ENCODE measurements at regions not wholly inside any gene's neighbourhood (a gene's known extent, or its start where the extent isn't known, plus 50 kb on each side); places are given as distances from the start of the nearest gene placed in this dataset.
"Not testable (repeated sequence)": the region's sequence is repeated elsewhere in the genome, so short reads cannot be mapped to it uniquely, and the experiment has no call there.

DNA sequence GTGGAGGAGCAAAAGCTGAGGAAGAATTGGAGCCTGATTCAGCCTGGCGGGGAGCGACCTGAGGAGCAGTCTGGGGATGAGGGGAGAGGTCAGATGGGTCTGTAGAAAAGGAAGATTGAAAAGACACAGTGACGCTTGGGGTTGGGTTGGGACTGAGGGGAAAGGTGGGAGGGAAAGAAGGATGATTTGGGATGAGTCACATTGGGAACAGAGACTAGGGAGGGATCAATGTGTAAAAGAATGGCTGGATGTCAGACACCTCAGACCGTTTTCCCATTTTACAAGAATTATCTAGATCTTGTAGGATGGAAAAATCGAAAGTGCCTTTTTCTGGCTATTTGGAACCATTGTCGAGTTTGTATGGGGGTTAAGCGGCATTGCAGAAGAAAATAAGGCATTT, 1076.5 kb downstream of the DNAJB9 start:
- Mint-ChIP-seq H3K4me3 (no peak overlapping the region), H3K27me3 (no peaks in the 10 kb centered on the region), H3K27ac (no peak overlapping the region), H3K4me1 (ENCODE audit: low read depth) (no peaks in the 10 kb centered on the region), H3K9me3 (no peaks in the 10 kb centered on the region), H3K36me3 (ENCODE audit: low read depth) (no peaks in the 10 kb centered on the region)
- DNase-seq, result no peak

DNA sequence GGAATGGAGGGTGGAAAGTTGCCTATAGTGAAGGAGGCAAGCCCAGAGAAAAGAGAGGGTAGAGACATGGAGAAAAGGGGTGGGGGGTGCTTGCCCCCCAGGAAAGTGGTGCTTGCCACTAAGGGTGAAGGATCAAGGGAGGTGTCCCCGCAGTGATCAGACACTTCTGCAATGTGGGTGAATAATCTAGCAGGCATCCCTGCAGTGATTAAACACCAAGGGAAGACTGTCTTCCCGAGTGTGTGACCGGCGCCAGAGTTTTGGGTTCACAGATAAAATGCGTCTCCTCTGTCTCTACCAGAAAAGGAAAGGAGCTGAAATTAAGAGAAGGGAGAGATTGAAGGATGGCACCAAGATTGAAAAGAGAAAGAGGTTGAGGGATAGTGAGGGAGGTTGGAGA, 1076.9 kb downstream of the DNAJB9 start:
- H3K27me3 Mint-ChIP-seq; H3K4me1 Mint-ChIP-seq (ENCODE audit: low read depth); H3K9me3 Mint-ChIP-seq; H3K4me3 Mint-ChIP-seq; DNase-seq; H3K27ac Mint-ChIP-seq; H3K36me3 Mint-ChIP-seq (ENCODE audit: low read depth): not testable (repeated sequence)

DNA sequence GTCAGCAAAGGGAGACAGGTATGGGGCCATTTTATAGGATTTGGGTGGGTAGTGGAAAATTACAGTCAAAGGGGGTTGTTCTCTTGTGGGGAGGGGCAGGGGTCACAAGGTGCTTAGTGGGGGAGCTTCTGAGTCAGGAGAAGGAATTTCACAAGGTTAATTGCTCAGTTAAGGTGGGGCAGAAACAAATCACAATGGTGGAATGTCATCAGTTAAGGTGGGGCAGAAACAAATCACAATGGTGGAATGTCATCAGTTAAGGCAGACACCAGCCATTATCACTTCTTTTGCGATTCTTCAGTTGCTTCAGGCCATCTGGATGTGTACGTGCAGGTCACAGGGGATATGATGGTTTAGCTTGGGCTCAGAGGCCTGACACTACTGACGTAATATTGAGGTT, 1077.6 kb downstream of the DNAJB9 start:
- H3K9me3 Mint-ChIP-seq; H3K4me3 Mint-ChIP-seq; H3K36me3 Mint-ChIP-seq (ENCODE audit: low read depth); DNase-seq; H3K27ac Mint-ChIP-seq; H3K27me3 Mint-ChIP-seq; H3K4me1 Mint-ChIP-seq (ENCODE audit: low read depth): not testable (repeated sequence)

DNA sequence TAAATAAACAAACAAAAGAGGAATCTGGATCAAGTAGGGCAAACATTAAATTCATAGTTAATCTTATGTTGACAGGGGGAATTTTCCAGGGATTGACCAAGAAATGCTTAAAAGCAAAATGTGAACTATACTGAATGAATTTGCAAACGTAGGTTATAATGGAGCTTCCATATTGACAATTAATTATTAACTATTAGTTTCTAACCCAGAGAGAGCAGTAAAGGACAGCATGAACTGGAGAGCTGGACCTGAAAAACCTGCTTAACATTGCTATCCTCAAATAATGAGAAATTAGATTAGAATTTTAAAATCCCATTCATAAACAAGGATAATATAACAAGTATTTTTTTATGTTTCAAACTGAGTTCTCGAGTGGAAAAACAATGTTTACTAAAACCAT, 1089.6 kb downstream of the DNAJB9 start:
- Mint-ChIP-seq H3K4me3 (no peak overlapping the region), H3K36me3 (ENCODE audit: low read depth) (no peaks in the 10 kb centered on the region), H3K27ac (no peak overlapping the region), H3K27me3 (no peaks in the 10 kb centered on the region), H3K4me1 (ENCODE audit: low read depth) (no peaks in the 10 kb centered on the region), H3K9me3 (no peaks in the 10 kb centered on the region)
- no peak for DNase-seq

DNA sequence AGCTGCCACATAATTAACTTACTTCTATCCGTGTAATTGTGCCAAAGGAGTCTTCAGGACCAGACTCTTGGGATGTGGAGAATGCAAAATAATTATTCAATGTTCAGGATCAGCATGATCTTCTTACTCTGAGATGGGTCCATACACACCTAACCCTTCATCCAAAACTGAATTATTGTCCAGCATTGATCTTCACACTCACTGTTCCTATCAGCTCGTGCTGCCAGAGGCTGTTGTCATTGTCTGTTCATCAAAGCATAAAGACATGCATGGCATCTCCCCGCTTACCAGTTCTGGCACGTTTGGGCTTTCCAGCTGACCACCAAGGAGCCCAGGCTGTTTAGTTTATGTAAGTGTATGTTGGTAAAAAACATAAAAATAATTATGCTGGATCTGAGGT, 1090.7 kb downstream of the DNAJB9 start:
- Mint-ChIP-seq H3K4me1 (ENCODE audit: low read depth) (no peaks in the 10 kb centered on the region), H3K36me3 (ENCODE audit: low read depth) (no peaks in the 10 kb centered on the region), H3K9me3 (no peaks in the 10 kb centered on the region), H3K27ac (no peak overlapping the region), H3K27me3 (no peaks in the 10 kb centered on the region), H3K4me3 (no peak overlapping the region)
- DNase-seq, result no peak

DNA sequence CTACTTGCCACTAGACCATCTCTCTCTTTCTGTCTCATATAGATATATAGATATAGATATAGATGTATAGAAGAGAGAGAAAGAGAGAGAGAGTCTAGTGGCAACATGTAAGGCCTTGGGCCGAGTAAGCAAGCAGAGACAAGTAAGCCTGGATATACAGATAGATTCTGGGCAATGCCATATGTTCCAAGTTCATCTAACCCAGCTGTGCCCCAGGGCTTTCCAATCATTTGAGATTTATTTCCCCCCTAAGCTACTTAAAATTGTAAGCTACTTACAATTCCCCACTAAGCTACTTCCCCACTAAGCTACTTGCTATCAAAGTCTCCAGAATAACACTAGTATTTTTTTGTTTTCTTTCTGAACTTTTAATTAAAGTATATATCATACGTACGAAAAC, 1094.1 kb downstream of the DNAJB9 start:
- peaks cover 3% of the 10 kb centered on the region for H3K9me3 Mint-ChIP-seq
- DNase-seq, result no peak
- no peak overlapping the region for H3K4me3 Mint-ChIP-seq
- H3K27me3 Mint-ChIP-seq, result no peaks in the 10 kb centered on the region
- H3K27ac Mint-ChIP-seq, result no peak overlapping the region
- no peaks in the 10 kb centered on the region for H3K36me3 Mint-ChIP-seq (ENCODE audit: low read depth)
- no peaks in the 10 kb centered on the region for H3K4me1 Mint-ChIP-seq (ENCODE audit: low read depth)

DNA sequence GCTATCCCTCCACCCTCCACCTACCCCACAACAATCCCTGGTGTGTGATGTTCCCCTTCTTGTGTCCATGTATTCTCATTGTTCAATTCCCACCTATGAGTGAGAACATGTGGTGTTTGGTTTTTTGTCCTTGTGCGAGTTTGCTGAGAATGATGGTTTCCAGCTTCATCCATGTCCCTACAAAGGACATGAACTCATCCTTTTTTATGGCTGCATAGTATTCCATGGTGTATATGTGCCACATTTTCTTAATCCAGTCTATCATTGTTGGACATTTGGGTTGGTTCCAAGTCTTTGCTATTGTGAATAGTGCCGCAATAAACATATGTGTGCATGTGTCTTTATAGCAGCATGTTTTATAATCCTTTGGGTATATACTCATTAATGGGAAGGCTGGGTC, 1117.6 kb downstream of the DNAJB9 start:
- H3K27me3 Mint-ChIP-seq; H3K9me3 Mint-ChIP-seq; DNase-seq; H3K36me3 Mint-ChIP-seq (ENCODE audit: low read depth); H3K4me3 Mint-ChIP-seq; H3K4me1 Mint-ChIP-seq (ENCODE audit: low read depth); H3K27ac Mint-ChIP-seq: not testable (repeated sequence)

DNA sequence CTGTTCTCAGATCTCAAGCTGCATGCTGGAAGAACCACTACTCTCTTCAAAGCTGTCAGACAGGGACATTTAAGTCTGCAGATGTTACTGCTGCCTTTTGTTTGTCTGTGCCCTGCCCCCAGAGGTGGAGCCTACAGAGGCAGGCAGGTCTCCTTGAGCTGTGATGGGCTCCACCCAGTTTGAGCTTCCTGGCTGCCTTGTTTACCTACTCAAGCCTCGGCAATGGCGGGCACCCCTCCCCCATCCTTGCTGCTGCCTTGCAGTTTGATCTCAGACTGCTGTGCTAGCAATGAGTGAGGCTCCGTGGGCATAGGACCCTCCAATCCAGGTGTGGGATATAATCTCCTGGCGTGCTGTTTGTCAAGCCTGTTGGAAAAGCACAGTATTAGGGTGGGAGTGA, 1122.9 kb downstream of the DNAJB9 start:
- not testable (repeated sequence) for H3K4me3 Mint-ChIP-seq; H3K27me3 Mint-ChIP-seq; H3K36me3 Mint-ChIP-seq (ENCODE audit: low read depth); DNase-seq; H3K4me1 Mint-ChIP-seq (ENCODE audit: low read depth); H3K27ac Mint-ChIP-seq; H3K9me3 Mint-ChIP-seq

DNA sequence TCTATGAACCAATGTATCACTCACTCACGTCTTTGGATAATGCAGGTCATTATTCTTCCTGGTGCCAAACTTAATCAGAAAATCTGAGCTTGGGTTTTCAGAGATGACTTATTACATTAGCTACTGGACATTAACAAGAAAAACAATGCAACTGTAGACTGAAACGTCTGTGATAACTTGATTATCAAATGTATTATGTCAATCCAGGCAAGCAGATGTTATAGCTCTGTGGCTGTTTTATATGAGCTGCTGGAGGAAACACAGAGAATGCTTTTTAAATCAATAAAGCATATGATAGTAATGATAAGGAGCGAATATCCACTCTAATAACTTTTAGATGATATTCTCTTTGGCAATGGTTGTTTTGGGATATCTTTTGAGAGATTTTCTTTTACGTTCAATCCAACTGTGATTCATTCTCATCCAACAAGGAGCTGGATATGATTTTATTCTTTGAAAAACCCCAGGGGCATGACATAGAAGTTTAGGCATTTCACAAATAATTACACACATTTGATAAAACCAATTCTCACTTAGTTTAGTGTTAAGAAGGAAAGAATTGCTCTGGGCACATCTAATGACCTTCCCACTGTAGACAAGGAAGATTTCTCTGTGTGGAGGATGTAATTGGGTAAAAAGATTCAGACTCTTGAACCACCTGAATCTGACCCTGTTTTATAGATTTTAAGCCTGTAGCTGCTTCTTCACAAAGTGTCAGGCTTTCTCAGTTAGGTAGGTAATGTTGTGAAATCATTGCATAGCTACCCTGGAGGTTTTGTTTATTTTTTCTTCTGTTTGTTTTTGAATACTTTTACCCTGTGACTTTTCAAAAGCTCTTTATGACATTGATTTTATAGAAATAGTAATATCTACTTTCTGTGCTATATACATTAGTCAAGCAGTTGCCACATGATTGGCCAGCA, 1124.7 kb downstream of the DNAJB9 start:
- DNase-seq, result no peak
- Mint-ChIP-seq H3K27ac (no peak overlapping the region), H3K36me3 (ENCODE audit: low read depth) (no peaks in the 10 kb centered on the region), H3K4me3 (no peak overlapping the region), H3K27me3 (no peaks in the 10 kb centered on the region), H3K4me1 (ENCODE audit: low read depth) (no peaks in the 10 kb centered on the region), H3K9me3 (peaks cover 13% of the 10 kb centered on the region)

DNA sequence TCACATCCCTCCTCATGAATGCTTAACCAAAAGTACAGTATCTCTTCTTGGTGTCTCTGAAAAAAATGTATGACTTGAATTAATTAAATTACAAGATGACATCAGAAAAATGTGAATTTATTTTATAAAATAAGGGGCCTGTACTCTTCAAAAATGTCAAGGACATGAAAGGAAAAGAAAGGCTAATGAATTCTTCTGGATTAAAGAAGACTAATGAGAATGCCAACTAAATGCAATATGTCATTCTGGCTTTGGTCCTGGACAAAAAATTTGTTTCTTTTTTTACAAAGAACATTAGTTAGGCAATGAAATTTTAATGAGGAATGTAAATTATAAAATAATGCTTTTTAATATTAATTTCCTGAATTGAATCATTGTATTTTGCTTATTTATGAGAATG, 1125.7 kb downstream of the DNAJB9 start:
- no peaks in the 10 kb centered on the region for H3K27me3 Mint-ChIP-seq

DNA sequence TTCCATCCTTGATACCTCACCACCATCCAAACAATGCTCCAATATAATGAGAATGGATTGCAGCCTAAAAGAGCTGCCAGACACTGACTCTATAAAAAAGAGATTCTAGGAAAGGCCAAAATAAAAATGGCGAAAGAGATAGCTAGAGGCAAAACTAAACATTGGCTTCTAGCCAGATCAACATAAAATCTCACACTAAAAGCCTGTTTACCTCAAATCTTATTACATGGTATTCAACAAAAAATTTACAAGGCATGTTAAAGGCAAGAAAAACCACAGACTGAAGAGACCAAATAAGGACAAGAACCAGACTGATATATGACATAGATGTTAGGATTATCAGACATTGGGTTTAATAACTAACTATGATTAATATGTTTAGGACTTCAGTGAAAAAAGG, 1127.0 kb downstream of the DNAJB9 start:
- Mint-ChIP-seq H3K27ac (no peak overlapping the region), H3K4me3 (no peak overlapping the region)
- DNase-seq, result no peak

More for the DNA sequence above, 1125.7 kb downstream of the DNAJB9 start:
- Mint-ChIP-seq H3K9me3 (peaks cover 15% of the 10 kb centered on the region), H3K27ac (no peak overlapping the region), H3K4me1 (ENCODE audit: low read depth) (no peaks in the 10 kb centered on the region), H3K4me3 (no peak overlapping the region), H3K36me3 (ENCODE audit: low read depth) (no peaks in the 10 kb centered on the region)
- DNase-seq, result no peak

DNA sequence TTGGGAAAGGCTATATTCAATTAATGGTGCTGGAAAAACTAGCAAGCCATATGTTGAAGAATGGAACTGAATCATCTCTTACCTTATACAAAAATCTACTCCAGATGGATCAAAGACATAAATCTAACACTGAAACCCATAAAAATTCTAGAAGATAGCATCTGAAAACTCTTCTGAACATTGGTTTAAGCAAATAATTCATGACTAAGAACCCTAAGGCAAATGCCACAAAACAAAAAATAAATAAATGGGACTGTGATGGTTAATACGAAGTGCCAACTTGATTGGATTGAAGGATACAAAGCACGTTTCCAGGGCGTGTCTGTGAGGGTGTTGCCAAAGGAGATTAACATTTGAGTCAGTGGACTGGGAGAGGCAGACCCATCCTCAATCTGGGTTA, 1130.0 kb downstream of the DNAJB9 start:
- Mint-ChIP-seq H3K4me3 (no peak overlapping the region), H3K9me3 (peaks cover 11% of the 10 kb centered on the region), H3K4me1 (ENCODE audit: low read depth) (no peaks in the 10 kb centered on the region), H3K36me3 (ENCODE audit: low read depth) (no peaks in the 10 kb centered on the region), H3K27me3 (no peaks in the 10 kb centered on the region), H3K27ac (no peak overlapping the region)
- DNase-seq, result no peak

More for the DNA sequence above, 1127.0 kb downstream of the DNAJB9 start:
- Mint-ChIP-seq H3K9me3 (peaks cover 16% of the 10 kb centered on the region), H3K4me1 (ENCODE audit: low read depth) (no peaks in the 10 kb centered on the region), H3K27me3 (no peaks in the 10 kb centered on the region), H3K36me3 (ENCODE audit: low read depth) (no peaks in the 10 kb centered on the region)

DNA sequence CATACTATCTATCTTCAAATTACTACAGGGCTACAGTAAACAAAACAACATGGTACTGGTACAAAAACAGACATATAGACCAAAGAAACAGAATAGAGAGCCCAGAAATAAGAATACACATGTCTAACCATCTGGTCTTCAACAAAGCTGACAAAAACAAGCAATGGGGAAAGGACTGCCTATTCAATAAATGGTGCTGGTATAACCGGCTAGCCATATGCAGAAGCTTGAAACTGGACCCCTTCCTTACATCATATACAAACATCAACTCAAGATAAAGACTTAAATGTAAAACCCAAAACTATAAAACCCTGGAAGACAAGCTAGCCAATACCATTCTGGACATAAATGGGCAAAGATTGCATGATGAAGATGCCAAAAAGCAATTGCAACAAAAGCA, 1143.7 kb downstream of the DNAJB9 start:
- H3K27ac Mint-ChIP-seq, result no peak overlapping the region

DNA sequence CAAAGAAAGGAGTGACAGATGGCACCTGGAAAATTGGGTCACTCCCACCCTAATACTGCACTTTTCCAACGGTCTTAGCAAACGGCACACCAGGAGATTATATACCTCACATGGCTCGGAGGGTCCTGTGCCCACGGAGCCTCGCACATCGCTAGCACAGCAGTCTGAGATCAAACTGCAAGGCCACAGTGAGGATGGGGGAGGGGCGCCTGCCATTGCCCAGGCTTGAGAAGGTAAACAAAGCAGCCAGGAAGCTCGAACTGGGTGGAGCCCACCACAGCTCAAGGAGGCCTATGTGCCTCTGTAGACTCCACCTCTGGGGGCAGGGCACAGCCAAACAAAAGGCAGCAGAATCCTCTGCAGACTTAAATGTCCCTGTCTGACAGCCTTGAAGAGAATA, 1149.7 kb downstream of the DNAJB9 start:
- H3K4me1 Mint-ChIP-seq (ENCODE audit: low read depth); H3K9me3 Mint-ChIP-seq; H3K27me3 Mint-ChIP-seq; H3K36me3 Mint-ChIP-seq (ENCODE audit: low read depth); H3K27ac Mint-ChIP-seq; DNase-seq; H3K4me3 Mint-ChIP-seq: not testable (repeated sequence)

More for the DNA sequence above, 1143.7 kb downstream of the DNAJB9 start:
- Mint-ChIP-seq H3K9me3 (no peaks in the 10 kb centered on the region), H3K36me3 (ENCODE audit: low read depth) (no peaks in the 10 kb centered on the region), H3K4me3 (no peak overlapping the region), H3K27me3 (no peaks in the 10 kb centered on the region), H3K4me1 (ENCODE audit: low read depth) (no peaks in the 10 kb centered on the region)
- no peak for DNase-seq

DNA sequence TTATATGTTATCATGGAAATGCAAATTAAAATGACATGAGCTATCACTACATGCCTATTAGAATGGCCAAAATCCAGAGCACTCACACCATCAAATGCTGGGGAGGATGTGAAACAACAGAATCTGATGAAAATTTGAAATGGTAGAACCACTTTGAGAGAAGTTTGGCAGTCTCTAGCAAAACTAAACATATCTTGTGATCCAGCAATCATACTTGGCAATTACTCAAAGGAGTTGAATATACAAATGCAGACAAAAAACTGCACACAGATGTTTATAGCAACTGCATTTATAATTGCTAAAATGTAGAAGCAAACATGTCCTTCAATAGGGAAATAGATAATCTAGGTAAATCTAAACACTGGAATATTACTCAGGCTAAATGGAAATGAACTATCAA, 1164.9 kb downstream of the DNAJB9 start:
- Mint-ChIP-seq H3K27me3 (no peaks in the 10 kb centered on the region), H3K4me1 (ENCODE audit: low read depth) (no peaks in the 10 kb centered on the region), H3K4me3 (no peak overlapping the region), H3K36me3 (ENCODE audit: low read depth) (no peaks in the 10 kb centered on the region), H3K27ac (no peak overlapping the region), H3K9me3 (peaks cover 4% of the 10 kb centered on the region)
- no peak for DNase-seq

DNA sequence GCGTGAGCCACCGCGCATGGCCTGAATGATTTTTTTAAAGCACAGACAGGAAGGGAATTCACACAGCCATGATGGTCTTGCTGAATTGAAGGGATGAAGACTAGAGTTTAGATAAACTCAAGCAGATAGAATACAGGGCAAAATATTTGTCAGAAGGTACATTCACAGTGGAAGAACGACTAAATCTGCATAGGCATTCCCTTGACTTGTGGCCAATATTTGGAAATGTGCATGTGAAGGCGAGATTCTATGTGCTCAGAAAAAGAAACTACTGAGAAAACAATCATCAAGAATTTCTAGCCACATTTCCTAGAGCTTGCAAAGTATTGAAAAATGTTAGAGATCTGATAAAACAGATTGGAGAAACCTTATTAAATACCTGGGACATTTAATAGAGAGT, 1166.2 kb downstream of the DNAJB9 start:
- H3K4me3 Mint-ChIP-seq, result no peak overlapping the region
- DNase-seq, result no peak
- H3K4me1 Mint-ChIP-seq (ENCODE audit: low read depth), result no peaks in the 10 kb centered on the region
- peaks cover 2% of the 10 kb centered on the region for H3K9me3 Mint-ChIP-seq
- H3K36me3 Mint-ChIP-seq (ENCODE audit: low read depth), result no peaks in the 10 kb centered on the region
- no peak overlapping the region for H3K27ac Mint-ChIP-seq
- no peaks in the 10 kb centered on the region for H3K27me3 Mint-ChIP-seq
